ENCODE measurements at regions not wholly inside any gene's neighbourhood (a gene's known extent, or its start where the extent isn't known, plus 50 kb on each side); places are given as distances from the start of the nearest gene placed in this dataset.

GRCh38 chr14:94962166-94962575 lies 192.3 kb upstream of the GSC start (continued):
- TF ChIP-seq ZNF462 (CRISPR knock-in tag; IDR thresholded peaks at IDR 0.05) = no peak

DNA sequence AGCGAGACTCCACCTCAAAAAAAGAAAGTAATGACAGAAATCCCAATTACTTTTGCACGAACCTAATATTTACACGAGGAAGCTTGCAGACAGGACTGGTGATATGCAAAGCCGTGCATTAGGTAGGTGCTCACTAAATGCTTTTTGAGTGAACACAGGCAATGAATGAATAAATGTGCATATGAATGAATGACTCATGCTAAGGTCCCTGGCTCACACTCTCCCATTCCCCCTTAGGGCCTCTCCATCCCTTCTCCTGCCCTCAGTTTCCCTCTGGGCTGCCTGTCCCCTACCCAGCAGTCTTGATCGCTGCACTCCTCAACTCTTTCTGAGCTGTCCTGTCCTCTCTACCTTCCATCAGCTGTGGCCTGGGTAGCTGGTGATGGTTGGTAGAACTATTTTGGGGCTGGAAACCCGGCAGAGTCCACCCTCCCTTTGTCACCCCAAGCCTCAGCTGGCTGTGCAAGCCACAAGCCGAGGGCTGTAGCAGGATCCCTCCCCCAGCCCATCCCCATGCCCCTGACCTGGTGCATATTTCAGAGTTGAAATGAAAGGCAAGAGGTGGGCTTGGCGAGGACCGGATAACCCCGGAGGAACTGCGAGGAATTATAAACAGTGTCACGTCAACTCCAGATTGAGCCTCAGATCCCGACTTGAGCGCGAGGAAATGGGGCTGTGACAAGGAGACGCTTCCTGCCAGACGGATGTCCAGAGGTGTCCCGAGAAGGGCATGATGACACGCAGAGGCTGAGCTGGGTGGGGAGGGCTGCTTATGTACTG lies 191.7 kb upstream of the GSC start:
- Histone ChIP-seq H4K20me1 (replicated peaks; ENCODE audit: insufficient read depth) (no peaks in the 10 kb centered on the region), H3K4me2 (no peak overlapping the region), H3K4me1 (ENCODE audit: insufficient read depth) (no peaks in the 10 kb centered on the region), H3K79me2 (replicated peaks; ENCODE audit: insufficient read depth) (no peaks in the 10 kb centered on the region), H2AFZ (no peak overlapping the region), H3K9me2 (ENCODE audit: insufficient read depth) (0 out of 2 replicates have a peak, but pooled peaks cover 5% of the 10 kb centered on the region), H3K27me3 (ENCODE audit: insufficient read depth) (no peaks in the 10 kb centered on the region), H3K36me3 (ENCODE audit: insufficient read depth) (no peaks in the 10 kb centered on the region), H3K27ac (ENCODE audit: low read depth) (no peak overlapping the region), H3K4me3 (no peak overlapping the region), H3F3A (replicated peaks; ENCODE audit: low read depth) (no peaks in the 10 kb centered on the region)
- ATAC-seq (no peak), DNase-seq (ENCODE audit: low spot score) (no peak)
- peaks cover 5% of the 10 kb centered on the region for H3K27me3 Mint-ChIP-seq (ENCODE audit: insufficient read depth, low read depth, poor library complexity)
- peaks cover 6% of the 10 kb centered on the region; the same call in 1 of the 3 replicates for H3K4me1 Mint-ChIP-seq
- H3K9me3 Mint-ChIP-seq = no peaks in the 10 kb centered on the region; the same call in 2 of the 3 replicates
- no peak overlapping the region for H3K27ac Mint-ChIP-seq
- H3K36me3 Mint-ChIP-seq (ENCODE audit: low read depth) = no peaks in the 10 kb centered on the region
- H3K4me3 Mint-ChIP-seq = no peak overlapping the region
- TF ChIP-seq ZNF462 (CRISPR knock-in tag; IDR thresholded peaks at IDR 0.05) (no peak), CTCF (conservative IDR thresholded peaks at IDR 0.05; ENCODE audit: low read depth in 2 of 2) (no peak), CREB1 (CRISPR knock-in tag; IDR thresholded peaks at IDR 0.05; ENCODE audit: low read depth) (no peak), STAT1 (IDR thresholded peaks at IDR 0.05; ENCODE audit: unreplicated experiment) (no peak), ZNF114 (CRISPR knock-in tag; IDR thresholded peaks at IDR 0.05) (no peak)
